ENCODE measurements at regions not wholly inside any gene's neighbourhood (a gene's known extent, or its start where the extent isn't known, plus 50 kb on each side); places are given as distances from the start of the nearest gene placed in this dataset.

GRCh38 chr11:56932572-56933220, 56.0 kb upstream of the OR5AK2 start:
- no peak overlapping the region for H3K4me3 ChIP-seq
- no peak for TF ChIP-seq CTCF (IDR thresholded peaks at IDR 0.05)
- no peaks in the 10 kb centered on the region for H3K36me3 ChIP-seq
- DNase-seq, result no peak
- H3K4me1 ChIP-seq, result no peaks in the 10 kb centered on the region
- no peak overlapping the region for H3K27ac ChIP-seq
- intact Hi-C loops (cut with DNase I), result no loop called here
- ATAC-seq, result no peak
- no peaks in the 10 kb centered on the region for H3K27me3 ChIP-seq (ENCODE audit: low read depth)
- no peaks in the 10 kb centered on the region for H3K9me3 ChIP-seq

GRCh38 chr11:56923116-56923515, 65.6 kb upstream of the OR5AK2 start:
- DNase-seq, result no peak
- intact Hi-C loops (cut with DNase I), result no loop called here
- no peaks in the 10 kb centered on the region for H3K36me3 ChIP-seq
- no peaks in the 10 kb centered on the region for H3K4me1 ChIP-seq
- H3K9me3 ChIP-seq, result no peaks in the 10 kb centered on the region
- H3K27me3 ChIP-seq (ENCODE audit: low read depth), result no peaks in the 10 kb centered on the region
- TF ChIP-seq CTCF (IDR thresholded peaks at IDR 0.05), result no peak
- H3K4me3 ChIP-seq, result no peak overlapping the region
- ATAC-seq, result no peak
- no peak overlapping the region for H3K27ac ChIP-seq

DNA sequence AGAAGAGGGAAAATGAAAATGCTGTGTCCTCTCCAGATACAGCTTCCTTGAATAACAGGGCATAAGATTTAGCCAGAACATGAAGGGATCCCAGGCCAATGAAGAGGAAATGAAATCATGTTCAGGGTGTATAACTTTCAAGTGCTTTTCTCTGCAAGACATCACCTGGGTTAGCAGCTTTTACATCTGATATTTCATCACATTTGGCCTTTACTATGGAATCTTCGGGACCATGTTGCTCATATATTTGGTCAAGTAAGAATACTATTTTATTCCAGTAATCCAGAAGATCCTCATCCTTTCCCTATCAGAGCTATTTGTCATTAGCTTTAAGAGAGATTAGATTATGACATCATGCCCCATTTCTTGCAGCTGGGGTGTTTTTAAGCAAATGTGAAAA, 66.3 kb upstream of the OR5AK2 start:
- ATAC-seq, result no peak
- Histone ChIP-seq H3K27ac (no peak overlapping the region), H3K4me1 (no peaks in the 10 kb centered on the region), H3K9me3 (no peaks in the 10 kb centered on the region), H3K4me3 (no peak overlapping the region), H3K27me3 (ENCODE audit: low read depth) (no peaks in the 10 kb centered on the region), H3K36me3 (no peaks in the 10 kb centered on the region)
- intact Hi-C loops (cut with DNase I), result no loop called here
- no peak for TF ChIP-seq CTCF (IDR thresholded peaks at IDR 0.05)
- DNase-seq, result no peak

DNA sequence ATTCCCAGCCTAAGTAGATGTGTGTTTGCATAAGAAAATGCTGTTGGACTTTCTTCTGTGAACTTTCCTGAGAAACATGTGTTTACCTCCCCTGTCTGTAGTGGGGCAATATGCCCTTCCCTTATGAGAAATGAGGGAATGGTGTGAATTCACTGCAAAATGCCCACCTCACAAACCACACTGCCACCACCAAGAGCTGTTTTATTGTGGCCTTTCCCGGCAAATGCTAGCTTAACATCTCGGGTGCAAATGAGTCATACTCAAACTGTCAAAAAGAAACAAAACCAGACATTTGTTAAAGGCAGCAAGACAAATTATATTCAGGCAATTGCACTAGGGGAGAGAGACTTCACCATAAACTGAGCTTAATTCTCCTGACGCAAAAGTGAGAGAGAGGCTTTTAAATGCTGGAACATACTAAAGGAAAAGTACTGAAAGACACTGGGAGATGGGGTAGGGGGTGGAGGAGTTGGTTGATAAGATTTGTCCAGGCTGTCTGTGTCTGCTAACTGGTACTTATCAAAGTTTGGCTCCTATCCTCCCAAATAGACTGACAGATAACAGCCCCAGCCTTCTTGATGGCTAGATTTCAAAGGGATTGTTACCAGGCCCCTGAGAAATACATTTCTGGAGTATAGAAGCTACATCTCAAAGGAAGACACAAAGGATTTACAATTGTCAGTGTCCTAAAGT, 70.9 kb upstream of the OR5AK2 start:
- TF ChIP-seq CTCF (IDR thresholded peaks at IDR 0.05), result no peak
- no peak overlapping the region for H3K4me3 ChIP-seq
- H3K9me3 ChIP-seq, result no peaks in the 10 kb centered on the region
- DNase-seq (no peak), ATAC-seq (no peak)
- H3K27me3 ChIP-seq (ENCODE audit: low read depth), result no peaks in the 10 kb centered on the region
- no peak overlapping the region for H3K27ac ChIP-seq
- H3K4me1 ChIP-seq, result peaks cover 14% of the 10 kb centered on the region
- no peaks in the 10 kb centered on the region for H3K36me3 ChIP-seq
- intact Hi-C loops (cut with DNase I), result no loop called here

DNA sequence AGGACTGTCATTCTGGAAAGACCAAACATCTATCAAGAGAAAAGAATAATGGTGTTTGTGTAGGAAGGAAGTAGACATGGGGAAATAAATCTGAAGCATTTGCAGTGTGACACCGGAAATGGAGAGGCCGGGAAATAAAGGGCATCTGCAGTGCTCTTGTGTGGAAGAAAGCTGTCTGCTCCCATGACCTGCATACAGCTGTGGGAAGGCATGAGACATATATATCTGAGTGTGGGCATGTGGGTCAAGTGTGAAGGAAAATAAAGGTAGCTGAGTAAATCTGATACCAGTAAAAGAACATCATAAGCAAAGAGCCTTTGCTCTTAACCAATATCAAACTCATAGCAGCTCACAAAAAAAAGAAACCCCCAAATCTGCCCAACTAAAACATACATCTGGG, 72.1 kb upstream of the OR5AK2 start:
- ATAC-seq (peak in 1 of 2 donors; percentile 26), DNase-seq (no peak)
- Histone ChIP-seq H3K4me1 (peaks cover 14% of the 10 kb centered on the region), H3K27me3 (ENCODE audit: low read depth) (no peaks in the 10 kb centered on the region), H3K27ac (peak overlapping the region; percentile 36), H3K4me3 (no peak overlapping the region), H3K36me3 (no peaks in the 10 kb centered on the region), H3K9me3 (no peaks in the 10 kb centered on the region)
- intact Hi-C loops (cut with DNase I), result no loop called here
- no peak for TF ChIP-seq CTCF (IDR thresholded peaks at IDR 0.05)

All from lower lobe of right lung (tissue), 2 donors.